Small intestine (tissue), 7 donors: ENCODE measurements at regions not wholly inside any gene's neighbourhood (a gene's known extent, or its start where the extent isn't known, plus 50 kb on each side); places are given as distances from the start of the nearest gene placed in this dataset.
"Not testable (repeated sequence)": the region's sequence is repeated elsewhere in the genome, so short reads cannot be mapped to it uniquely, and the experiment has no call there.

Experiments used
- DNase-seq, 2 donors: peaks; one replicate each; pipeline versions ENCODE4 v3.0.0 to v3.0.0-alpha.2; 2013
- FAIRE-seq: peaks from 2 replicates; lab custom pipeline; 2012; peaks lifted over from hg19 to GRCh38; lab: Jason Lieb, UNC
- H3K27ac ChIP-seq, 3 donors: one replicate each; pipeline ENCODE4 v1.5.1; 2013; ENCODE audit warnings: low read length in 2 of 3, mild to moderate bottlenecking in 2 of 3, control low read depth in 1 of 3, inconsistent platforms in 1 of 3, low read depth in 1 of 3, moderate library complexity in 1 of 3
- H3K27me3 ChIP-seq, 3 donors: one replicate each; pipeline ENCODE4 v1.6.1; 2013; ENCODE audit warnings: low read length in 3 of 3, inconsistent platforms in 1 of 3; ENCODE audit not compliant: control insufficient read depth in 3 of 3, insufficient read depth in 3 of 3
- H3K36me3 ChIP-seq, 3 donors: one replicate each; pipeline ENCODE4 v1.6.1; 2013; ENCODE audit warnings: low read length in 3 of 3, inconsistent platforms in 1 of 3, low read depth in 1 of 3, mild to moderate bottlenecking in 1 of 3, moderate library complexity in 1 of 3; ENCODE audit not compliant: control insufficient read depth in 3 of 3, insufficient read depth in 2 of 3
- H3K4me1 ChIP-seq, 3 donors: one replicate each; pipeline ENCODE4 v1.6.1; 2013; ENCODE audit warnings: low read length in 2 of 3, inconsistent platforms in 1 of 3, low read depth in 1 of 3, mild to moderate bottlenecking in 1 of 3, moderate library complexity in 1 of 3; ENCODE audit not compliant: control insufficient read depth in 3 of 3, insufficient read depth in 2 of 3
- H3K4me3 ChIP-seq, 3 donors: one replicate each; pipeline ENCODE4 v1.5.1; 2013; ENCODE audit warnings: low read length in 3 of 3, control low read depth in 1 of 3, inconsistent platforms in 1 of 3, low read depth in 1 of 3, mild to moderate bottlenecking in 1 of 3, moderate library complexity in 1 of 3
- H3K9me3 ChIP-seq, 2 donors: one replicate each; pipeline ENCODE4 v1.6.1; 2013; ENCODE audit warnings: low read depth in 1 of 2, low read length in 1 of 2; ENCODE audit not compliant: control insufficient read depth in 2 of 2, insufficient read depth in 1 of 2
- WGBS, 3 donors: extraction: QIAGEN DNeasy Blood & Tissue Kit; methylation state at CpG; one replicate each; pipeline ENCODE4 v1.1.7; 2013; 5-methylcytosine and 5-hydroxymethylcytosine counted together
- donor health status: healthy with polysubstance abuse.
- donor health status: control.
- donor health status: control.
- donor health status: Bipolar disorder and iron deficiency.
- donor health status: healthy.

GRCh38 chr6:137717074-137718073 lies 149.7 kb upstream of the TNFAIP3 start:
- Histone ChIP-seq H3K36me3 (no peaks in the 10 kb centered on the region), H3K4me1 (no peaks in the 10 kb centered on the region), H3K27ac (peak overlapping the region in 1 of 3 donors; percentile 45), H3K4me3 (no peak overlapping the region), H3K27me3 (no peaks in the 10 kb centered on the region), H3K9me3 (no peaks in the 10 kb centered on the region)
- no peak for FAIRE-seq
- no peak for DNase-seq
- 83 to 91% (median 86%) methylated on average over 7 of the region's 7 CpGs for WGBS, 3 donors

- not testable (repeated sequence) for H3K9me3 ChIP-seq, DNase-seq, FAIRE-seq, H3K27me3 ChIP-seq, H3K27ac ChIP-seq, H3K4me3 ChIP-seq, H3K36me3 ChIP-seq
- peaks cover under 1 to 14% (median 9%) of the 10 kb centered on the region in 3 donors for H3K4me1 ChIP-seq
- 91 to 96% (median 93%) methylated on average over 5 of the region's 5 CpGs for WGBS, 3 donors
These were observed 148.2 kb upstream of the TNFAIP3 start for GRCh38 chr6:137718903-137719302.

DNA sequence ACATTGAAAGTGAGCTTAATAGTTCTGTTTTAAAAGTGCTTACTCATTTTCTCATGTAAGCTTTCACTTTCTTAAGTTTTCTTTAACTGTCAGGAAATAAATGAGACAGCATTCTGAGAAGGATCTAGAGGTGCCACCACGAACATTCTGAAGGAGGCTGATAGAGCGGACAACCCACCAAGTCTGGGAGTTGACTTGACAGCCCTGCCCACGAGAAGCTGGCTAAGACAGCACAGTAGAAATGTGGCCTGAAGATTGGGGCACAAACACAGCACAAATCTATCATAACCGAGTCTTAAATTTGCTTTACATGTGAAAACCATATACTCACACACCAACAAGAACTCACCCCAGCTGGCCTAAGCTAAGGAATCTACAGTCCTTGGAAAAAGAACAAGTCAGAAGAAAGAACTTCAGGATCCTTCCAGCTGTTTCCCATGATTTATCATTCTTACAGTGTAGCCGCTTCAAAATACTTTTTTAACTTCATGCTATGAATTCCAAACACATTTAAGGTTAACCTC lies 144.2 kb upstream of the TNFAIP3 start:
- no peaks in the 10 kb centered on the region for H3K9me3 ChIP-seq
- H3K4me3 ChIP-seq, result no peak overlapping the region
- H3K36me3 ChIP-seq, result no peaks in the 10 kb centered on the region
- H3K27me3 ChIP-seq, result no peaks in the 10 kb centered on the region
- H3K4me1 ChIP-seq, result peaks cover 3 to 19% (median 9%) of the 10 kb centered on the region in 3 donors
- DNase-seq (no peak), FAIRE-seq (no peak)
- WGBS, 3 donors, result 70 to 91% (median 71%) methylated on average over 5 of the region's 5 CpGs
- H3K27ac ChIP-seq, result peak overlapping the region; percentile 2 to 65 (median 46)

DNA sequence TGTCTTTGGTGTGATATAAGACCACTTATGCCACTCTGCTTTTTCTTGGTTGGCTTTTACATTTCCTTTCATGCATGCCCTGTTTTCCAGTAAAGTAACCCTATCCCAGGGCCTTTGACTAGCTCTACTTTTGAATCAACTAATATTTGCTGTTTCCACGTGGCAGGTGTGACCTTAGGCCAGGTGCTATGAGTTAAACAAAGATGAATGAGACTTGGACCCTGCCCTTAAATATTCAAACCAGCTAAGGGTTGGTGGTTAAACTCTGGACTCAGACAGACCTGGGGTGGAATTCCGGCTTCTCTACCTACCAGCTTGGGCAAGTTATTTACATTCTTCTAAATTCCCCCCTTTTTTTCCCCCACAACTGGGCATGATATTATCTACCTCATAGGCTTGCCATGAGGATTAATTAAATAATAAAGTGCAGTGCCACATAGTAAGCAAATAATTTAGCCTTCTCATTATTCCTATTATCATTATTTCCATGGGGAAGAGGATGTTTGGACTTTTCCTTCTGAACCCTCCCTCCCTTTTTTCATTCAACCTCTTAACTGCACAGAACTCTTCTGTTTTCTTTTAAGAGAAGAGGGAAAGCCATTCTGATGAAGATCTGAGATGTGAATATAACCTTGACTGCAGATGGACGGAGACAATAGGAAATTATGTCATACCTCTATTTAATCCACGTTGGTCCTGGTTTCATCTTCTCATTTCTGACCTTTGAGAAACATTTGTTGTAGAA lies 143.6 kb upstream of the TNFAIP3 start:
- Histone ChIP-seq H3K27ac (peak overlapping the region in 1 of 3 donors; percentile 65), H3K9me3 (no peaks in the 10 kb centered on the region), H3K4me1 (peaks cover 3 to 19% (median 9%) of the 10 kb centered on the region in 3 donors), H3K4me3 (no peak overlapping the region), H3K36me3 (no peaks in the 10 kb centered on the region), H3K27me3 (no peaks in the 10 kb centered on the region)
- DNase-seq (peak; percentile 84 to 93), FAIRE-seq (no peak)
- 37 to 56% (median 44%) methylated on average over 4 of the region's 4 CpGs for WGBS, 3 donors

- no peak for FAIRE-seq
- H3K27me3 ChIP-seq, result no peaks in the 10 kb centered on the region
- H3K4me1 ChIP-seq, result peaks cover 3 to 25% (median 9%) of the 10 kb centered on the region in 3 donors
- DNase-seq, result peak in 1 of 2 donors; percentile 36
- WGBS, 3 donors, result 54 to 69% (median 63%) methylated on average over 3 of the region's 3 CpGs
- H3K9me3 ChIP-seq, result no peaks in the 10 kb centered on the region
- peak overlapping the region in 1 of 3 donors; percentile 65 for H3K27ac ChIP-seq
- no peak overlapping the region for H3K4me3 ChIP-seq
- no peaks in the 10 kb centered on the region for H3K36me3 ChIP-seq
These were observed 143.0 kb upstream of the TNFAIP3 start for GRCh38 chr6:137724018-137724403.

DNA sequence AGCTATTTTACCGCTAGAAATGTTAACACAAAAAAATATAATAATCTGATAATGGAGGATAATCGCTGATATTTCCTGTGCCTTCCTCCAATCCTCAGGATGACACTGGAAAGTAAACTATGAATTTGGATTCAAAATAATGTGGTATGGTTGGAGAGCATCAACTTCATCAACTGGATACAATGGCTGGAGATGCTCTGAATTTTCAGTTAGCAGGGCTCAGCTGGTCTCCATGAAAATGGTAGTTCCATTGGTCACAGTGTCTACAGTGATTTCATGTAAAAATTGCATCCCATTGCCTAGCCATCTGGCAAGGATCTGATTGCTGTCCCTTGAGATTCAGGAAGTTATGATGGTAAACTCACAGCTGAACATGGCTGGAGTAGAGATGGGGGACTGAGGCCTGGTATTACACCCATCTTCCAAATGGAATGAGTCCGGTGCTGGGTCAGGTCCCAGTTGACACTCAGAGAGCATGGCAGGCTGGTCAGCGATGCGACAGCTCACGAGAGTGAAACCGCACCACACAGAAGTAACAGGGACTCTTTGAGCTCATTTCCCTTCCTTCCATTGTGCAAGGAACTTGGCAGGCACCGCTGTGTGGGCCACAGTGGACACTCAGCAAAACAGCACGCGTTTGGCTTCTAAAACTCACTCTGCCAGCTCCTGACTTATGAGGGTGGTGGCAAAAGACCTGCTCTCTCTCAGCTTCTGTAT lies 142.4 kb upstream of the TNFAIP3 start:
- 89 to 98% (median 96%) methylated on average over 10 of the region's 10 CpGs for WGBS, 3 donors
- Histone ChIP-seq H3K27me3 (no peaks in the 10 kb centered on the region), H3K27ac (no peak overlapping the region), H3K9me3 (no peaks in the 10 kb centered on the region), H3K4me1 (peaks cover 3 to 26% (median 9%) of the 10 kb centered on the region in 3 donors), H3K36me3 (no peaks in the 10 kb centered on the region), H3K4me3 (no peak overlapping the region)
- FAIRE-seq, result no peak
- no peak for DNase-seq

GRCh38 chr6:137725949-137726348 lies 141.1 kb upstream of the TNFAIP3 start:
- Histone ChIP-seq H3K4me1 (peaks cover 3 to 26% (median 9%) of the 10 kb centered on the region in 3 donors), H3K4me3 (no peak overlapping the region), H3K9me3 (no peaks in the 10 kb centered on the region), H3K36me3 (no peaks in the 10 kb centered on the region), H3K27me3 (no peaks in the 10 kb centered on the region), H3K27ac (no peak overlapping the region)
- DNase-seq (no peak), FAIRE-seq (no peak)
- WGBS, 3 donors, result 94 to 96% (median 96%) methylated on average over 2 of the region's 2 CpGs
